WTC11 (cell line): ENCODE measurements at regions not wholly inside any gene's neighbourhood (a gene's known extent, or its start where the extent isn't known, plus 50 kb on each side); places are given as distances from the start of the nearest gene placed in this dataset.

Experiments
- CTCF ChIP-seq: fragments of 200-600 bp; IDR thresholded peaks from 2 replicates; pipeline ENCODE4 v1.8.0; 2022; ENCODE audit warnings: antibody characterized with exemption
- KAT7 ChIP-seq: sonication (generic); formaldehyde crosslinking; IDR thresholded peaks from 2 replicates; pipeline ENCODE4 v1.8.1; 2023; ENCODE audit warnings: missing genetic modification reagents, mild to moderate bottlenecking, borderline replicate concordance
- NR2C2 ChIP-seq: sonication (generic); formaldehyde crosslinking; IDR thresholded peaks from 2 replicates; pipeline ENCODE4 v1.8.0; 2022; ENCODE audit warnings: mild to moderate bottlenecking, missing genetic modification reagents
- PREB ChIP-seq: sonication (generic); formaldehyde crosslinking; IDR thresholded peaks from 2 replicates; pipeline ENCODE4 v1.8.1; 2022; ENCODE audit warnings: mild to moderate bottlenecking, missing genetic modification reagents, moderate library complexity, borderline replicate concordance
- TEAD4 ChIP-seq: sonication (generic); formaldehyde crosslinking; IDR thresholded peaks from 2 replicates; pipeline ENCODE4 v1.8.0; 2022; ENCODE audit warnings: mild to moderate bottlenecking, missing genetic modification reagents
- ZNF121 ChIP-seq: sonication (generic); formaldehyde crosslinking; IDR thresholded peaks from 2 replicates; pipeline ENCODE4 v1.8.0; 2023; ENCODE audit warnings: missing genetic modification reagents
- TF ChIP-seq, protein P1 (sequence below): sonication (generic); formaldehyde crosslinking; IDR thresholded peaks from 2 replicates; pipeline ENCODE4 v1.8.1; 2023; ENCODE audit warnings: mild to moderate bottlenecking, missing genetic modification reagents, borderline replicate concordance

- TF ChIP-seq CTCF (no peak), TEAD4 (CRISPR knock-in tag) (no peak), KAT7 (CRISPR knock-in tag) (no peak), NR2C2 (no peak), PREB (no peak), ZNF121 (CRISPR knock-in tag) (no peak)
- TF ChIP-seq, protein P1, sequence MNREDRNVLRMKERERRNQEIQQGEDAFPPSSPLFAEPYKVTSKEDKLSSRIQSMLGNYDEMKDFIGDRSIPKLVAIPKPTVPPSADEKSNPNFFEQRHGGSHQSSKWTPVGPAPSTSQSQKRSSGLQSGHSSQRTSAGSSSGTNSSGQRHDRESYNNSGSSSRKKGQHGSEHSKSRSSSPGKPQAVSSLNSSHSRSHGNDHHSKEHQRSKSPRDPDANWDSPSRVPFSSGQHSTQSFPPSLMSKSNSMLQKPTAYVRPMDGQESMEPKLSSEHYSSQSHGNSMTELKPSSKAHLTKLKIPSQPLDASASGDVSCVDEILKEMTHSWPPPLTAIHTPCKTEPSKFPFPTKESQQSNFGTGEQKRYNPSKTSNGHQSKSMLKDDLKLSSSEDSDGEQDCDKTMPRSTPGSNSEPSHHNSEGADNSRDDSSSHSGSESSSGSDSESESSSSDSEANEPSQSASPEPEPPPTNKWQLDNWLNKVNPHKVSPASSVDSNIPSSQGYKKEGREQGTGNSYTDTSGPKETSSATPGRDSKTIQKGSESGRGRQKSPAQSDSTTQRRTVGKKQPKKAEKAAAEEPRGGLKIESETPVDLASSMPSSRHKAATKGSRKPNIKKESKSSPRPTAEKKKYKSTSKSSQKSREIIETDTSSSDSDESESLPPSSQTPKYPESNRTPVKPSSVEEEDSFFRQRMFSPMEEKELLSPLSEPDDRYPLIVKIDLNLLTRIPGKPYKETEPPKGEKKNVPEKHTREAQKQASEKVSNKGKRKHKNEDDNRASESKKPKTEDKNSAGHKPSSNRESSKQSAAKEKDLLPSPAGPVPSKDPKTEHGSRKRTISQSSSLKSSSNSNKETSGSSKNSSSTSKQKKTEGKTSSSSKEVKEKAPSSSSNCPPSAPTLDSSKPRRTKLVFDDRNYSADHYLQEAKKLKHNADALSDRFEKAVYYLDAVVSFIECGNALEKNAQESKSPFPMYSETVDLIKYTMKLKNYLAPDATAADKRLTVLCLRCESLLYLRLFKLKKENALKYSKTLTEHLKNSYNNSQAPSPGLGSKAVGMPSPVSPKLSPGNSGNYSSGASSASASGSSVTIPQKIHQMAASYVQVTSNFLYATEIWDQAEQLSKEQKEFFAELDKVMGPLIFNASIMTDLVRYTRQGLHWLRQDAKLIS, result no peak
Measured at GRCh38 chr18:42394238-42394637, 439.2 kb downstream of the PIK3C3 start.
